Hepatocyte (in vitro differentiated cells): ENCODE measurements at regions not wholly inside any gene's neighbourhood (a gene's known extent, or its start where the extent isn't known, plus 50 kb on each side); places are given as distances from the start of the nearest gene placed in this dataset.

Experiments
- DNase-seq: peaks from one replicate; pipeline ENCODE4 v3.0.0-alpha.2; 2016; ENCODE audit warnings: low spot score
- H2AFZ ChIP-seq: fragments of 200-600 bp; sonication (generic); 2 replicates; pipeline ENCODE4 v1.6.0; 2016; ENCODE audit warnings: antibody characterized with exemption, mild to moderate bottlenecking
- H3K27ac ChIP-seq: fragments of 200-600 bp; sonication (generic); 2 replicates; pipeline ENCODE4 v1.5.1; 2016; ENCODE audit warnings: mild to moderate bottlenecking
- H3K27me3 ChIP-seq: fragments of 200-600 bp; sonication (generic); 2 replicates; pipeline ENCODE4 v1.6.1; 2016
- H3K36me3 ChIP-seq: fragments of 200-600 bp; sonication (generic); replicated peaks from 2 replicates; pipeline ENCODE4 v1.5.1; 2016; ENCODE audit warnings: low read depth; ENCODE audit not compliant: insufficient read depth
- H3K4me1 ChIP-seq: fragments of 200-600 bp; sonication (generic); 2 replicates; pipeline ENCODE4 v1.5.1; 2016; ENCODE audit warnings: mild to moderate bottlenecking, moderate library complexity; ENCODE audit not compliant: insufficient read depth
- H3K4me2 ChIP-seq: fragments of 200-600 bp; sonication (generic); 2 replicates; pipeline ENCODE4 v1.6.0; 2016
- H3K4me3 ChIP-seq: fragments of 200-600 bp; sonication (generic); 2 replicates; pipeline ENCODE4 v1.5.1; 2016; ENCODE audit warnings: mild to moderate bottlenecking
- H3K79me2 ChIP-seq: fragments of 200-600 bp; sonication (generic); 2 replicates; pipeline ENCODE4 v1.6.0; 2017; ENCODE audit warnings: mild to moderate bottlenecking
- H3K9me2 ChIP-seq: fragments of 200-600 bp; sonication (generic); replicated peaks from 2 replicates; pipeline ENCODE4 v1.6.0; 2017; ENCODE audit warnings: mild to moderate bottlenecking; ENCODE audit not compliant: insufficient read depth
- H3K9me3 ChIP-seq: fragments of 200-600 bp; sonication (generic); 2 replicates; pipeline ENCODE4 v1.5.1; 2016; ENCODE audit warnings: low read depth, mild to moderate bottlenecking
- H4K20me1 ChIP-seq: fragments of 200-600 bp; sonication (generic); 2 replicates; pipeline ENCODE4 v1.6.0; 2016; ENCODE audit warnings: mild to moderate bottlenecking; ENCODE audit not compliant: insufficient read depth, poor library complexity, severe bottlenecking
- CTCF ChIP-seq: fragments of 200-600 bp; sonication (generic); IDR thresholded peaks from 2 replicates; pipeline ENCODE4 v1.5.1; 2016; ENCODE audit warnings: antibody characterized with exemption, mild to moderate bottlenecking; ENCODE audit not compliant: poor library complexity
- EZH2 ChIP-seq: fragments of 200-600 bp; sonication (generic); IDR thresholded peaks from 2 replicates; pipeline ENCODE4 v1.6.1; 2016; ENCODE audit warnings: antibody characterized with exemption, mild to moderate bottlenecking, borderline replicate concordance
- EZH2phosphoT487 ChIP-seq: fragments of 200-600 bp; sonication (generic); IDR thresholded peaks from one replicate; pipeline ENCODE4 v1.6.1; 2018; ENCODE audit warnings: antibody characterized with exemption, mild to moderate bottlenecking, low read depth, moderate library complexity; ENCODE audit not compliant: unreplicated experiment, severe bottlenecking
- WGBS: methylation state at CpG from one replicate; pipeline ENCODE4 v1.1.6; 2016; ENCODE audit warnings: low lambda C conversion rate; ENCODE audit errors: missing lambda C conversion rate; 5-methylcytosine and 5-hydroxymethylcytosine counted together

- no peak overlapping the region for H3K4me2 ChIP-seq
- DNase-seq = no peak
- TF ChIP-seq EZH2phosphoT487 (no peak), CTCF (no peak), EZH2 (no peak)
- H2AFZ ChIP-seq = no peak overlapping the region
- H3K27me3 ChIP-seq = no peaks in the 10 kb centered on the region
- H4K20me1 ChIP-seq = no peaks in the 10 kb centered on the region
- no peaks in the 10 kb centered on the region for H3K4me1 ChIP-seq
- no peak overlapping the region for H3K27ac ChIP-seq
- no peaks in the 10 kb centered on the region for H3K36me3 ChIP-seq
- no peak overlapping the region for H3K4me3 ChIP-seq
- 87% methylated on average over 5 of the region's 5 CpGs for WGBS
- no peaks in the 10 kb centered on the region for H3K9me3 ChIP-seq
- H3K9me2 ChIP-seq = no peaks in the 10 kb centered on the region
- H3K79me2 ChIP-seq = no peaks in the 10 kb centered on the region
Measured at GRCh38 chr4:119946359-119946758, 120.3 kb downstream of the MAD2L1 start.

GRCh38 chr4:119942806-119943205, 123.8 kb downstream of the MAD2L1 start:
- no peak overlapping the region for H3K4me3 ChIP-seq
- 97% methylated on average over 1 of the region's 1 CpG for WGBS
- H4K20me1 ChIP-seq = no peaks in the 10 kb centered on the region
- no peak for DNase-seq
- H3K36me3 ChIP-seq = no peaks in the 10 kb centered on the region
- no peaks in the 10 kb centered on the region for H3K79me2 ChIP-seq
- H3K4me1 ChIP-seq = no peaks in the 10 kb centered on the region
- no peak overlapping the region for H2AFZ ChIP-seq
- H3K4me2 ChIP-seq = no peak overlapping the region
- no peaks in the 10 kb centered on the region for H3K27me3 ChIP-seq
- no peaks in the 10 kb centered on the region for H3K9me3 ChIP-seq
- H3K9me2 ChIP-seq = no peaks in the 10 kb centered on the region
- no peak overlapping the region for H3K27ac ChIP-seq
- TF ChIP-seq EZH2phosphoT487 (no peak), EZH2 (no peak), CTCF (no peak)

DNA sequence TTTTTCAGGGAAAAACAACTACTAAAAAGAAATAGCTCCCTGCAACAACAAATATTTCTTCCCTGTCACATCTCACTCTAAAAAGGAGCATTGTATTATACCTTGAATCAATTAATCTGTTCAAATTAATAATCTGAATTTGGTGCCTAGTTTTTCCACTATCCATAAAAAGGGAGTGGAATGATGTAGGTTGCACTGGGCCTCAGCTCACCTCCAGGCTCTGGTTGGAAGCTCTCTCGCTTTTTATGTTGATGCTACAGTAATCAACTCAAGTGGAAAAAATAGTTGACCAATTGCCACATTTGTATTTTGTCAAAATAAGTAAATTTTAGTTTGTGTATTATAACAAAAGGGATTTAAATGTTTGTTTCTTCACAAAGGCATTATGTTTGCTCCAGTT, 126.1 kb downstream of the MAD2L1 start:
- no peak overlapping the region for H3K27ac ChIP-seq
- H3K9me3 ChIP-seq = no peaks in the 10 kb centered on the region
- H3K79me2 ChIP-seq = no peaks in the 10 kb centered on the region
- peaks cover 3% of the 10 kb centered on the region for H3K27me3 ChIP-seq
- H3K4me3 ChIP-seq = no peak overlapping the region
- H3K9me2 ChIP-seq = no peaks in the 10 kb centered on the region
- no peak overlapping the region for H3K4me2 ChIP-seq
- no peak for DNase-seq
- H3K36me3 ChIP-seq = no peaks in the 10 kb centered on the region
- no peaks in the 10 kb centered on the region for H4K20me1 ChIP-seq
- WGBS = 84% methylated on average over 1 of the region's 1 CpG
- H2AFZ ChIP-seq = no peak overlapping the region
- no peaks in the 10 kb centered on the region for H3K4me1 ChIP-seq
- TF ChIP-seq EZH2phosphoT487 = no peak
- no peak for TF ChIP-seq CTCF
- no peak for TF ChIP-seq EZH2
